Hepatocyte (in vitro differentiated cells): ENCODE measurements at regions not wholly inside any gene's neighbourhood (a gene's known extent, or its start where the extent isn't known, plus 50 kb on each side); places are given as distances from the start of the nearest gene placed in this dataset.

Experiments
- DNase-seq: peaks from one replicate; pipeline ENCODE4 v3.0.0-alpha.2; 2016; ENCODE audit warnings: low spot score
- H2AFZ ChIP-seq: fragments of 200-600 bp; sonication (generic); 2 replicates; pipeline ENCODE4 v1.6.0; 2016; ENCODE audit warnings: antibody characterized with exemption, mild to moderate bottlenecking
- H3K27ac ChIP-seq: fragments of 200-600 bp; sonication (generic); 2 replicates; pipeline ENCODE4 v1.5.1; 2016; ENCODE audit warnings: mild to moderate bottlenecking
- H3K27me3 ChIP-seq: fragments of 200-600 bp; sonication (generic); 2 replicates; pipeline ENCODE4 v1.6.1; 2016
- H3K36me3 ChIP-seq: fragments of 200-600 bp; sonication (generic); replicated peaks from 2 replicates; pipeline ENCODE4 v1.5.1; 2016; ENCODE audit warnings: low read depth; ENCODE audit not compliant: insufficient read depth
- H3K4me1 ChIP-seq: fragments of 200-600 bp; sonication (generic); 2 replicates; pipeline ENCODE4 v1.5.1; 2016; ENCODE audit warnings: mild to moderate bottlenecking, moderate library complexity; ENCODE audit not compliant: insufficient read depth
- H3K4me2 ChIP-seq: fragments of 200-600 bp; sonication (generic); 2 replicates; pipeline ENCODE4 v1.6.0; 2016
- H3K4me3 ChIP-seq: fragments of 200-600 bp; sonication (generic); 2 replicates; pipeline ENCODE4 v1.5.1; 2016; ENCODE audit warnings: mild to moderate bottlenecking
- H3K79me2 ChIP-seq: fragments of 200-600 bp; sonication (generic); 2 replicates; pipeline ENCODE4 v1.6.0; 2017; ENCODE audit warnings: mild to moderate bottlenecking
- H3K9me2 ChIP-seq: fragments of 200-600 bp; sonication (generic); replicated peaks from 2 replicates; pipeline ENCODE4 v1.6.0; 2017; ENCODE audit warnings: mild to moderate bottlenecking; ENCODE audit not compliant: insufficient read depth
- H3K9me3 ChIP-seq: fragments of 200-600 bp; sonication (generic); 2 replicates; pipeline ENCODE4 v1.5.1; 2016; ENCODE audit warnings: low read depth, mild to moderate bottlenecking
- H4K20me1 ChIP-seq: fragments of 200-600 bp; sonication (generic); 2 replicates; pipeline ENCODE4 v1.6.0; 2016; ENCODE audit warnings: mild to moderate bottlenecking; ENCODE audit not compliant: insufficient read depth, poor library complexity, severe bottlenecking
- CTCF ChIP-seq: fragments of 200-600 bp; sonication (generic); IDR thresholded peaks from 2 replicates; pipeline ENCODE4 v1.5.1; 2016; ENCODE audit warnings: antibody characterized with exemption, mild to moderate bottlenecking; ENCODE audit not compliant: poor library complexity
- EZH2 ChIP-seq: fragments of 200-600 bp; sonication (generic); IDR thresholded peaks from 2 replicates; pipeline ENCODE4 v1.6.1; 2016; ENCODE audit warnings: antibody characterized with exemption, mild to moderate bottlenecking, borderline replicate concordance
- EZH2phosphoT487 ChIP-seq: fragments of 200-600 bp; sonication (generic); IDR thresholded peaks from one replicate; pipeline ENCODE4 v1.6.1; 2018; ENCODE audit warnings: antibody characterized with exemption, mild to moderate bottlenecking, low read depth, moderate library complexity; ENCODE audit not compliant: unreplicated experiment, severe bottlenecking
- WGBS: methylation state at CpG from one replicate; pipeline ENCODE4 v1.1.6; 2016; ENCODE audit warnings: low lambda C conversion rate; ENCODE audit errors: missing lambda C conversion rate; 5-methylcytosine and 5-hydroxymethylcytosine counted together

- H3K9me2 ChIP-seq, result no peaks in the 10 kb centered on the region
- no peak for DNase-seq
- WGBS, result 89% methylated on average over 2 of the region's 2 CpGs
- H3K36me3 ChIP-seq, result no peaks in the 10 kb centered on the region
- H3K4me1 ChIP-seq, result no peaks in the 10 kb centered on the region
- no peak overlapping the region for H3K27ac ChIP-seq
- H3K27me3 ChIP-seq, result no peaks in the 10 kb centered on the region
- H3K79me2 ChIP-seq, result no peaks in the 10 kb centered on the region
- H2AFZ ChIP-seq, result no peak overlapping the region
- no peak overlapping the region for H3K4me3 ChIP-seq
- H4K20me1 ChIP-seq, result no peaks in the 10 kb centered on the region
- TF ChIP-seq CTCF (no peak), EZH2phosphoT487 (no peak), EZH2 (no peak)
- no peak overlapping the region for H3K4me2 ChIP-seq
- no peaks in the 10 kb centered on the region for H3K9me3 ChIP-seq
Measured at GRCh38 chr3:74420538-74421124, 193.8 kb downstream of the CNTN3 start.

DNA sequence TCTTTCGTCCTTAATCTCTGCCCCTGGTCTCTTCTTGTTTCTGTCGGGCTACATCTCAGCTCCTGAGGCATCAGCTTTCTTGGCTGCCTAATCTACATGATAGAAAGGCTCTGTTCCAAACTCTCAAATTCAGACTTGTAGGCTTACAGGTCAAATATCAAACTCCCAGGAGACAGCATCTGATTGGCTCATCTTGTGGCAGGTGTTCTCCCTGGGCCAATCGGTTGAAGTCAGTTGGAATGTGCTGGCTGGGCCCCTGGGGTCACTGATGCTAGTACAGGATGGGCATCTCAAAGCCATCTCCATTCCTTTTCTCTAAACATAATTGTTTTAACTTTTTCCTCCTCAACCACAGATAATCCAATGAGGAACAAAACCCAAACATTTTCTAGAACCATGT is 198.7 kb downstream of the CNTN3 start:
- H2AFZ ChIP-seq, result no peak overlapping the region
- H3K9me2 ChIP-seq, result no peaks in the 10 kb centered on the region
- 88% methylated on average over 3 of the region's 3 CpGs for WGBS
- H3K27ac ChIP-seq, result no peak overlapping the region
- H3K4me1 ChIP-seq, result no peaks in the 10 kb centered on the region
- H3K9me3 ChIP-seq, result no peaks in the 10 kb centered on the region
- H3K79me2 ChIP-seq, result no peaks in the 10 kb centered on the region
- no peaks in the 10 kb centered on the region for H3K36me3 ChIP-seq
- H3K27me3 ChIP-seq, result no peaks in the 10 kb centered on the region
- TF ChIP-seq EZH2phosphoT487 (no peak), EZH2 (no peak), CTCF (no peak)
- H3K4me2 ChIP-seq, result no peak overlapping the region
- DNase-seq, result no peak
- no peaks in the 10 kb centered on the region for H4K20me1 ChIP-seq
- H3K4me3 ChIP-seq, result no peak overlapping the region

DNA sequence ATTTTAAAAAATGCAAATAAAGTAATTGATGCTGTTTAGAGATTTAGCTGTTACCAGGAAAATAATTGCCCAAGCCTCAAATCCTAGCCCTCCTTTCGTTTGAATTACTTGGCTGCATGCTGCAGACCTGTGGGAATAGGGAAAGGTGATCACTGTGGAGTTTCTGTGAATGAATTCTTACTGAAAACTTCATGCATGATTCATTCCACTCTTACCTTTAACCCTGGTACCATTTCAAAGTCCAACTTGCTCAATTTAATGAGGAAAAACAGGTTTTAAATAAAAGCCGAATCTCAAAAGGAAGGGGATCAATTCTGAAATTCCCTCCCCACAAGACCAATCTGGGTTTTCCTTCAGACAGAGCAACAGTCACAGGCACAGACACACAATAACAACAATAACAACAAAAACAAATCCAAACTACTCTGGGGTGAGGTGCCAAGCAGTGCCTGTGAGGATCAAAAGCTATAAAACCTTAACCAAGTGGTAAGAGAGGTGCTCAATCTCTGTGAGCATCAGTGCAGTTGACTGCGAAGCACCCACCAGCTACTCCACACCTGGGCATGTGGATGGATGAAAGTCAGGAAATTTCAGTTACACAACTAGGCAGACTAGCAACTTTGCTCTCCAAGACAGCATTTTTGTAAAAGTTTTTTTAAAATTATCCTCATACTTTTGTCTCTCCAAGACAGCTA is 200.8 kb downstream of the CNTN3 start:
- no peaks in the 10 kb centered on the region for H3K79me2 ChIP-seq
- H3K27me3 ChIP-seq, result no peaks in the 10 kb centered on the region
- no peaks in the 10 kb centered on the region for H3K9me3 ChIP-seq
- H3K4me2 ChIP-seq, result no peak overlapping the region
- no peaks in the 10 kb centered on the region for H3K9me2 ChIP-seq
- no peaks in the 10 kb centered on the region for H4K20me1 ChIP-seq
- H2AFZ ChIP-seq, result no peak overlapping the region
- no peak for TF ChIP-seq CTCF
- no peak for TF ChIP-seq EZH2
- no peak for TF ChIP-seq EZH2phosphoT487
- no peaks in the 10 kb centered on the region for H3K36me3 ChIP-seq
- H3K27ac ChIP-seq, result no peak overlapping the region
- WGBS, result 51% methylated on average over 3 of the region's 3 CpGs
- no peak for DNase-seq
- H3K4me3 ChIP-seq, result no peak overlapping the region
- no peaks in the 10 kb centered on the region for H3K4me1 ChIP-seq
